ENCODE measurements at regions not wholly inside any gene's neighbourhood (a gene's known extent, or its start where the extent isn't known, plus 50 kb on each side); places are given as distances from the start of the nearest gene placed in this dataset.

- WGBS (ENCODE audit: missing lambda C conversion rate): 15% methylated on average over 2 of the region's 2 CpGs
- no peak for ATAC-seq
These were observed 550.2 kb upstream of the LINC00305 start for GRCh38 chr18:64699081-64699480.

GRCh38 chr18:64695851-64696553 lies 547.1 kb upstream of the LINC00305 start:
- Histone ChIP-seq H3K4me2 (no peak overlapping the region), H3K4me3 (no peak overlapping the region), H3K27ac (no peak overlapping the region), H3K4me1 (no peaks in the 10 kb centered on the region), H3K9me3 (no peaks in the 10 kb centered on the region)
- TF ChIP-seq REST (IDR thresholded peaks at IDR 0.05) (no peak), RARB (CRISPR knock-in tag; IDR thresholded peaks at IDR 0.05) (no peak), ATOH8 (CRISPR knock-in tag; IDR thresholded peaks at IDR 0.05; ENCODE audit: low read depth) (no peak), KDM5A (IDR thresholded peaks at IDR 0.05) (no peak), MYC (IDR thresholded peaks at IDR 0.05; ENCODE audit: borderline replicate concordance, low read length) (no peak), HES2 (IDR thresholded peaks at IDR 0.05) (no peak), RCOR1 (IDR thresholded peaks at IDR 0.05; ENCODE audit: low read depth, low read length) (no peak), MAZ (IDR thresholded peaks at IDR 0.05; ENCODE audit: borderline replicate concordance, low read depth, low read length) (no peak), GATA3 (IDR thresholded peaks at IDR 0.05; ENCODE audit: borderline replicate concordance) (no peak), PHF8 (IDR thresholded peaks at IDR 0.05; ENCODE audit: borderline replicate concordance, low read depth) (no peak), ESRRA (IDR thresholded peaks at IDR 0.05; ENCODE audit: borderline replicate concordance, low read length) (no peak), JUNB (IDR thresholded peaks at IDR 0.05) (no peak), RNF2 (IDR thresholded peaks at IDR 0.05; ENCODE audit: borderline replicate concordance, low read depth) (no peak)
- 9% methylated on average over 9 of the region's 9 CpGs for WGBS (ENCODE audit: missing lambda C conversion rate)
- POLR2A ChIA-PET: no interaction called here
- DNase-seq (ENCODE audit: low read depth in 1 of 2, low spot score in 1 of 2) (no peak), ATAC-seq (no peak), FAIRE-seq (no peak)
- CTCF ChIA-PET: no interaction called here

More at GRCh38 chr18:64699081-64699480, 550.2 kb upstream of the LINC00305 start:
- no peak overlapping the region for H3K4me2 ChIP-seq
- TF ChIP-seq USF2 (IDR thresholded peaks at IDR 0.05) (no peak), ZFP36 (IDR thresholded peaks at IDR 0.05; ENCODE audit: borderline replicate concordance, partially characterized antibody) (no peak), RNF2 (IDR thresholded peaks at IDR 0.05; ENCODE audit: borderline replicate concordance, low read depth) (no peak), SMC3 (IDR thresholded peaks at IDR 0.05) (no peak), BCL3 (IDR thresholded peaks at IDR 0.05) (no peak), ZSCAN20 (CRISPR knock-in tag; IDR thresholded peaks at IDR 0.05) (no peak), NPAS2 (CRISPR knock-in tag; IDR thresholded peaks at IDR 0.05; ENCODE audit: borderline replicate concordance) (no peak), EP300 (IDR thresholded peaks at IDR 0.05) (no peak), MAFK (IDR thresholded peaks at IDR 0.05; ENCODE audit: partially characterized antibody) (no peak), HOXB13 (CRISPR knock-in tag; IDR thresholded peaks at IDR 0.05; ENCODE audit: low read depth) (no peak)
- CTCF ChIA-PET: no interaction called here
- POLR2A ChIA-PET: no interaction called here
- FAIRE-seq (no peak), DNase-seq (ENCODE audit: low read depth in 1 of 2, low spot score in 1 of 2) (no peak)
- H3K27ac ChIP-seq: no peak overlapping the region
- H3K4me1 ChIP-seq: no peaks in the 10 kb centered on the region
- H3K4me3 ChIP-seq: no peak overlapping the region
- no peaks in the 10 kb centered on the region for H3K9me3 ChIP-seq
